ENCODE measurements at regions not wholly inside any gene's neighbourhood (a gene's known extent, or its start where the extent isn't known, plus 50 kb on each side); places are given as distances from the start of the nearest gene placed in this dataset.

- Histone ChIP-seq H3K27me3 (ENCODE audit: control insufficient read depth, extremely low read depth, insufficient read depth, low read length) (no peaks in the 10 kb centered on the region), H3K4me2 (ENCODE audit: control insufficient read depth, extremely low read depth, insufficient read depth, low read depth, low read length) (no peak overlapping the region), H3K9me1 (ENCODE audit: control insufficient read depth, extremely low read depth, insufficient read depth, low read length) (no peaks in the 10 kb centered on the region), H3K27ac (ENCODE audit: control insufficient read depth, insufficient read depth, low read length) (no peak overlapping the region), H3K9ac (ENCODE audit: control insufficient read depth, extremely low read depth, insufficient read depth, low read length) (no peak overlapping the region), H3K36me3 (ENCODE audit: control insufficient read depth in 2 of 2, extremely low read depth in 1 of 2, insufficient read depth in 2 of 2, low read length in 2 of 2) (no peaks in the 10 kb centered on the region), H2AFZ (ENCODE audit: control insufficient read depth, low read length) (no peak overlapping the region), H3K9me3 (ENCODE audit: control insufficient read depth, low read depth, low read length) (no peaks in the 10 kb centered on the region), H3K4me1 (ENCODE audit: control insufficient read depth, extremely low read depth, insufficient read depth, low read length) (no peaks in the 10 kb centered on the region), H3K79me2 (ENCODE audit: control insufficient read depth, insufficient read depth, low read length) (no peaks in the 10 kb centered on the region), H3K4me3 (ENCODE audit: control insufficient read depth in 2 of 3, extremely low read depth in 1 of 3, insufficient read depth in 2 of 3, low read depth in 1 of 3, low read length in 3 of 3) (no peak overlapping the region), H4K20me1 (ENCODE audit: control insufficient read depth, extremely low read depth, insufficient read depth, low read length) (no peaks in the 10 kb centered on the region)
- DNase-seq (ENCODE audit: low read depth, low spot score) (no peak), FAIRE-seq (no peak)
- no peak for TF ChIP-seq CTCF (optimal IDR thresholded peaks at IDR 0.05 in 1 of 3, IDR thresholded peaks at IDR 0.05 in 1 of 3, conservative IDR thresholded peaks at IDR 0.05 in 1 of 3; ENCODE audit: extremely low read depth in 1 of 3, insufficient read depth in 2 of 3, low read length in 3 of 3)
- TF ChIP-seq EZH2 (IDR thresholded peaks at IDR 0.05; ENCODE audit: low read length) = no peak
- dilution Hi-C loops (cut with MboI; ENCODE audit: extremely low pct_ligation_motif_present, low sequenced_read_pairs) = no loop called here
These were observed 106.4 kb downstream of the CH25H start for GRCh38 chr10:89100680-89101079.

DNA sequence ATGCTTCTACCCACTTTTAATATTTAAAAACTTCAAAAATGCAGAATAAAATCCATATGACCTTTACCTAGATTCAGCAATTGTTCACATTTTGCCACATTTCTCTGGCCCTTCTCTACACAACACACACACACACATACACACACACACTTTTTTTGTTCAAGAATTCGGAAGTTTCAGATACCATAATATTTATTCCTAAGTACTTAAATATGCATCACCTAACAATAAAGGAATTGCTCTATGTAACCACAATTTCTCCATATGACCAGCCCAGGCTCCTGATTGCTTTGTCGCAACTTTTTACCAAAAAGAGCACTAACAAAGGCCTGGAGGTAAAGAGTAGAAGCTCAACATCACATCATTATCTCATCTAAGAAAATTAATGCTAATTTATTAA is 106.6 kb downstream of the FAS start:
- no peak overlapping the region for H3K27ac ChIP-seq (ENCODE audit: control insufficient read depth, insufficient read depth, low read length)
- TF ChIP-seq EZH2 (IDR thresholded peaks at IDR 0.05; ENCODE audit: low read length) (no peak), CTCF (optimal IDR thresholded peaks at IDR 0.05 in 1 of 3, IDR thresholded peaks at IDR 0.05 in 1 of 3, conservative IDR thresholded peaks at IDR 0.05 in 1 of 3; ENCODE audit: extremely low read depth in 1 of 3, insufficient read depth in 2 of 3, low read length in 3 of 3) (no peak)
- no peaks in the 10 kb centered on the region for H3K9me3 ChIP-seq (ENCODE audit: control insufficient read depth, low read depth, low read length)
- no peak overlapping the region for H3K9ac ChIP-seq (ENCODE audit: control insufficient read depth, extremely low read depth, insufficient read depth, low read length)
- H3K4me3 ChIP-seq (ENCODE audit: control insufficient read depth in 2 of 3, extremely low read depth in 1 of 3, insufficient read depth in 2 of 3, low read depth in 1 of 3, low read length in 3 of 3) = no peak overlapping the region
- H3K27me3 ChIP-seq (ENCODE audit: control insufficient read depth, extremely low read depth, insufficient read depth, low read length) = no peaks in the 10 kb centered on the region
- H3K4me1 ChIP-seq (ENCODE audit: control insufficient read depth, extremely low read depth, insufficient read depth, low read length) = no peaks in the 10 kb centered on the region
- H3K4me2 ChIP-seq (ENCODE audit: control insufficient read depth, extremely low read depth, insufficient read depth, low read depth, low read length) = no peak overlapping the region
- DNase-seq (ENCODE audit: low read depth, low spot score) (no peak), FAIRE-seq (no peak)
- no peaks in the 10 kb centered on the region for H3K79me2 ChIP-seq (ENCODE audit: control insufficient read depth, insufficient read depth, low read length)
- no peak overlapping the region for H2AFZ ChIP-seq (ENCODE audit: control insufficient read depth, low read length)
- H4K20me1 ChIP-seq (ENCODE audit: control insufficient read depth, extremely low read depth, insufficient read depth, low read length) = no peaks in the 10 kb centered on the region
- no peaks in the 10 kb centered on the region for H3K36me3 ChIP-seq (ENCODE audit: control insufficient read depth in 2 of 2, extremely low read depth in 1 of 2, insufficient read depth in 2 of 2, low read length in 2 of 2)
- dilution Hi-C loops (cut with MboI; ENCODE audit: extremely low pct_ligation_motif_present, low sequenced_read_pairs) = no loop called here
- H3K9me1 ChIP-seq (ENCODE audit: control insufficient read depth, extremely low read depth, insufficient read depth, low read length) = no peaks in the 10 kb centered on the region
